ENCODE measurements at regions not wholly inside any gene's neighbourhood (a gene's known extent, or its start where the extent isn't known, plus 50 kb on each side); places are given as distances from the start of the nearest gene placed in this dataset.
"Not testable (repeated sequence)": the region's sequence is repeated elsewhere in the genome, so short reads cannot be mapped to it uniquely, and the experiment has no call there.

- DNase-seq: no peak
These were observed 447.3 kb upstream of the KCNMB2 start for GRCh38 chr3:178088963-178089362.

DNA sequence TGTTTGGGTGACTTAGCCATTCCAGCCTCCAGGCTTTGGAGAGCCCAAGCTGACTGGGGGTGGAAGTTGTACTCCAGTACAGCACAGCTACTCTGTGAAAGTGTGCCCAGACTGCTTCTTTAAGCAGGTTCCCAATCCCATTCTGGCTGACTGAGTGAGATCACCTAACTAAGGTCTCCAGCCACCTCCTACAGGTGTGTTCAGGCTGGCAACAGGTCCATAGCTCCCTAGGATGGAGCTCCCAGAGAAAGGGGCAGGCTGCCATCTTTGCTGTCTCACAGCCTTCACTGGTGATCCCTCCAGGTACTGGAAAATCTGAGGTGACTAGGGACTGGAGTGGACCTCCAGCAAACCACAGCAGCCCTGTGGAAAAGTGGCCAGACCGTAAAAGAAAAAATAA lies 445.3 kb upstream of the KCNMB2 start:
- DNase-seq: no peak

GRCh38 chr3:178095522-178095921 lies 440.7 kb upstream of the KCNMB2 start:
- no peak for DNase-seq

- DNase-seq: no peak
These were observed 439.3 kb upstream of the KCNMB2 start for GRCh38 chr3:178096955-178097354.

DNA sequence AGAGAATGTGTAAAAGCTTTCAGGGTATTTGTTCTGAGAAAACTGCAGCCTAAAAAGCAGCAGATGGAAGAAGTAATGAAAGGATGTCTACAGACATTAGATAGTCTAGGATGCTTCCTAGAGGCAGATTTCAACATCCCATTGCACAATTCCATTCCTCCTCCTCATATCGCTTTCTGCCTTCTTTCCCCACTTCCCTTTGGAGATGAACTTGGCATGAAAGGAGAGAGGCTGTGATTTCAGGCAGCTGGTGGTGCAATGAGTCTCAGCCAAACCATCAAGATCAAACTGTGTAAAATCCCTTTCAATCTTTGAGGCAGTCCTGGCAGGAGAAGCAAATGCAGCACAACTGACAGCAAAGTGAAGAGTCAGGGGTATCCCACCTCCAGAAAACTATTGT lies 438.7 kb upstream of the KCNMB2 start:
- no peak for DNase-seq

DNA sequence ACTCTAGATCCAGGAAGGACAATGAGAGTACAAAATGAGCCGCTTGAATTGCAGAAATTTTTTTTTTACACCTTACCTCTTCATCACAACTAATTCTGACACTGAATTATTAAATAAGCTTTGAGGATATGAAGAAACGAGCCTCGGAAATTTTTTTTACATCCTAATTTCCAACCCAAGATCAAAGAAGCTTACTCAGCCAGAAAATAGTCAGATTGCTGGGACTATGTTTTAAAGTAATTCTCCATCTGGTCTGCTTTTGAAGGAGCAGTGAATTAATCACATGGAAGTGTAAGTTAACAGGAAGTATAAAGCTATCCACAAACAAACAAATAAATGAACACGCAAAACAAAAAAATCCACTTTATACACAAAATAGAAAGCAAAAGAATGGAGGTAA lies 437.0 kb upstream of the KCNMB2 start:
- no peak for DNase-seq

- DNase-seq: no peak
These were observed 436.4 kb upstream of the KCNMB2 start for GRCh38 chr3:178099862-178100261.

DNA sequence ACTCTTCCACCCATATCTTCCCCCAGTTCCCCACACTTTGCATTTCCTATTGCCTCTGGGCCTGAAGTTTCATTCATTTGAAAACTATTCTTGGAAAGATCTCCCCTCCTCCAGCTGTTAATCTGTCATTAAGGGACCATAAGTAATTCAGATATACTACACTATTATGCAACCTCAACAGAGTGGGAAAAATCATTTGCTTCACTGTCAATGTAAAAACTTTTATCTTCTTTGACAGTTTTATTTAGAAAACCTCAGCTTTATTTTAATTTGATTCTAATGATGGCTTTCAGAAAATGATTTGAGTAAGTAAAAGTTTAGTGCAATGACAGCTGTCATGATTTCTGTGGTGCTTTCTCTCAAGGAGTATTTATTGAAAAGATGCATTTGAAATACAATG lies 435.3 kb upstream of the KCNMB2 start:
- no peak for DNase-seq

DNA sequence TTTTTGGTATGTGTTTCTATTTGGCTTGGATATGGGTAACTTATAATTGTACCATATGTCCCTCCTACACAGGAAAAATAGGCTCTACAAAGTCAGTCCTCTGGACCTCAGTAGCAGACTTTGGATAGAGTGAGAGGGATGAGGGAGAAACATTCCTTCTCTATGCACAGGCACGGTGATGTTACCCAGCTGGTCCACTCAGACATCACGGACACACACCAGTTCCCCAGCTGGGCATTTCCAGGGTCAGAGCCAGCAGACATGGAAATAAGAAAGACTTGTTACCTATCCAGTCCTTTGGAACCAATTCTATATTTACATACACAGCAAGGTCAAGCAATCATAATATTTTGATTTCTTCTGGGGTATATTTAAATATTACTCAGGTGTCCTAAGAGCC lies 433.1 kb upstream of the KCNMB2 start:
- no peak for DNase-seq

GRCh38 chr3:178107804-178108203 lies 428.4 kb upstream of the KCNMB2 start:
- DNase-seq: no peak

DNA sequence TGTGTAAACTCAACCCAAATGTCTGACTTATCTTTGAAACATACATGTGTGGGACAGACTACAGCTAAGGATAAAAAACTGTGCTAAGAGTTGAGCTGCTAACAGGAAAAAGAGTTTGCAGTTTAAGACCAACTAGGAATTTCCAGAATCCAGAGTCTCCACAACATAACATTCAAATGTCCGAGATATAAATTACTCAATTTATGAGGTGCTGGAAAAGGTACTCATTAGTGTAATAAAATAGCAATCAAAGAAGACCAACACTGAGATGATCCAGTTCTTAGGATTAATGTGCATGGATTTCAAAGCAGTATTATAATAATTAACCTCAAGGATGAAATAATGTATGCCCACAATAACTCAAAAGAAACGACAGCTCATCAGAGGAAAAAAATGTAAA lies 426.5 kb upstream of the KCNMB2 start:
- DNase-seq: no peak

DNA sequence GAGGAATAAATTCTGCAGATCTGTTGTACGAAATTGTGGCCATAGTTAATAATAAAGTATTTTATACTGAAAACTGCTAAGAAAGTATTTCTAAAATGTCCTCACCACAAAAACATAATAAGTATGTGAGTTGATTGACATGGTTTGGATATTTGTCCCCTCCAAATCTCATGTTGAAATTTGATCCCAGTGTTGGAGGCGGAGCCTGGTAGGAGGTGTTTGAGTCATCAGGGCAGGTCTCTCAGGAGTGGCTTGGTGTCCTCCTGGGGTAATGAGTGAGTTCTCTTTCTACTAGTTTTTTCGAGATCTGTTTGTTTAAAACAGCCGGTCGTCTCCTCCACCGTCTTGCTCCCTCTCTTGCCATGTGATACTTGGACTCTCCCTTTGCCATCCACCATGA lies 424.1 kb upstream of the KCNMB2 start:
- no peak for DNase-seq

DNA sequence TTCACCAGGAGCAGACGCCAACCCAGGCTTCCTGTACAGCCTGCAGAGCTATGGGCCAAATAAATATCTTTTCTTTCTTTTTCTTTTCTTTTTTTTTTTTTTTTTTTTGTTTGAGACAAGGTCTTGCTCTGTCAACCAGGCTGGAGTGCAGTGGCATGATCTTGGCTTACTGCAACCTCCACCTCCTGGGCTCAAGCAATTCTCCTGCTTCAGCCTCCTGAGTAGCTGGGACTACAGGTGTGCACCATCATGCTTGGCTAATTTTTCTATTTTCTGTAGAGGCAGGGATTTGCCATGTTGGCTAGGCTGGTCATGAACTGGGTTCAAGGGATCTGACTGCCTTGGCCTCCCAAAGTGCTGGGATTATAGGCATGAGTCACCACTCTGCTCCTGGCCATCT lies 423.7 kb upstream of the KCNMB2 start:
- not testable (repeated sequence) for DNase-seq

DNA sequence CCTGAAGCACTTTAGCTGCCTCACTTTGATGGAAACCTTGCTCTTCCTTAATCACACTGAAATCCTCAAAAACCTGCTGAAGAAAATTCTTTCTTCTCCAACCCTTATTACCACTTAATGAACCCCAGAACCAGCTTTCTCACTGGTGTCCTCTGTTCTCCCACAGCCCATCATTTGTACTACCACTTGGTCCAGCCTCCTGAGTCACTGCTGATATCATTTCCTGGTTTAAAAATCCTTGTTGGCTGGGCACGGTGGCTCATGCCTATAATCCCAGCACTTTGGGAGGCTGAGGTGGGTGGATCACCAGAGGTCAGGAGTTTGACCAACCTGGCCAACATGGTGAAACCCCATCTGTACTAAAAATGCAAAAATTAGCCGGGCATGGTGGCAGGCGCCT lies 418.6 kb upstream of the KCNMB2 start:
- DNase-seq: no peak

DNA sequence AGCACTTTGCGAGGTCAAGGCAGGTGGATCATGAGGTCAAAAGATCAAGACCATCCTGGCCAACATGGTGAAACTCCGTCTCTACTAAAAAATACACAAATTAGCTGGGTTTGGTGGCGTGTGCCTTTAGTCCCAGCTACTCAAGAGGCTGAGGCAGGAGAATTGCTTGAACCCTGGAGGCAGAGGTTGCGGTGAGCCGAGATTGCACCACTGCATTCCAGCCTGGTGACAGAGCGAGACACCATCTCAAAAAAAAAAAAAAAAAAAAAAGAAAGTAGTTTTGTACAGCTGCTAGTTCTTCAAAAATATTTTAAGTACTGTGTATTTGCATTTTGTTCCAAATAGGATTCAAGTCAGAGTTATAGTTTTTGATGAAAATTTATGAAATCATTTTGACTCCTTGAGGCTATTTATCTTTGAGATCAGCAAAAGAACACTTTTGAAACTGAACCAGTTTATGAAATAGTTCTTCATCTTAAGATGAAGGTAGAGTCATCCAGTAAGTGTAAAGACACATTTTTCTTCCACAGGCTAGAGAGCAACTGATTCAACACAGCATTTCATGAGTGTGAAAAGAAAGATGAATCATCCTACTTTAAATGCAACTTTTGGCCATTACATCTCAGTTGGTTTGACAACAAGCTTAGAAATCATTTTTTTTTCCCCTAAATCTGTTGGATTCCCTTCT lies 416.5 kb upstream of the KCNMB2 start:
- not testable (repeated sequence) for DNase-seq

GRCh38 chr3:178120367-178120766 lies 415.9 kb upstream of the KCNMB2 start:
- no peak for DNase-seq

DNA sequence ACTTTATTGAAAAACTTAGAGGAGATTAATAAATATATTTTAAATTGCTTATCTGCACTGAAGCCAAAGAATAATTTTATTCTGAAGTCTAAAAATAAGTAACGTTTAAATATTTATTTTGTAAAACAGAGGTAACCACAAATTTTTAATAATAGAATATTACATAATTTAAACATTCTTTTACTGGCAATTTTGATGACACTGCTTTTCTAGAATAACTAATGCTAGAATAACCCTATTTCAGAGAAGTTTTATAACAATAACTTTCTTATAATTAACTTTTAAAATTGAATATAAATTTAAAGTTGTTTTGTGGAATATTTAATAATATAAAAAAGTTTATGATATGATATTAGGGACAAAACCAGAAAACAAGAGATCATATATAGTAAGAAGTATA lies 409.6 kb upstream of the KCNMB2 start:
- DNase-seq: no peak

DNA sequence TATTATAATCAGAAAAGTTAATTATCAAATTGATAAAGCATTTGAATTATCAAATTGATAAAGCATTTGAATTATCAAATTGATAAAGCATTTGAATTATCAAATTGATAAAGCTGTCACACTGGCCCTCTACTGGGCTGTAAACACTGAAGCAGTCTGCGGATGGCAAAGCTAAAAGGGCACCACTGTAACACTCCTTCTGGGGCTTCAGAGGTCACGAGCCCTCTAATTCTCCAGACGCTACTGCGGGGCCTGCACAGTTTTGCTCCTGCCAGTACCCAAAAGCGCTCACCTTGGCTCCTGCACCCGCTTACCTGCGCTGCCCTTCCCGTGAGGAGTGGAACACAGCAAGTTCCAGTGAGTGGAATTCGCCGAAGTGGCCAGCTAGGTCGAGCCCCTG lies 409.0 kb upstream of the KCNMB2 start:
- DNase-seq: no peak

DNA sequence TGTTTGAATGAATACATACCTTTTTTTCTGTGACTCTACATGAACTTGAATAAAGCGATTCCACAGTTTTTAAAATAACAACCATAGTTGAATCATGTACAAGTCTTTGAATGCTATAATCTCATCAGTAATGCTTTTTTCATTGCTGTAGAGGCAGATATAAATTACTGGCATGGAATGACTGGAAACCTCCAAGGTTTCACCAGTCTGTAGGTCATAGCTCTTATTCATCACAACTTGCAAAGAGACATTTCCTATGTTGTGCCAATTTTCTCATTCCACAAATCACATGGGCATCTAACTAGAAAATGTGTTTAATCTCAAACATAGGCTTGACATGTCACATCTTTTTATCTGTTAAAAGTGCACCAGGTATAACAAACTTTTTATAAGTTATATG lies 407.1 kb upstream of the KCNMB2 start:
- DNase-seq: no peak

- no peak for DNase-seq
These were observed 404.4 kb upstream of the KCNMB2 start for GRCh38 chr3:178131801-178132200.

- no peak for DNase-seq
These were observed 399.0 kb upstream of the KCNMB2 start for GRCh38 chr3:178137206-178137605.

DNA sequence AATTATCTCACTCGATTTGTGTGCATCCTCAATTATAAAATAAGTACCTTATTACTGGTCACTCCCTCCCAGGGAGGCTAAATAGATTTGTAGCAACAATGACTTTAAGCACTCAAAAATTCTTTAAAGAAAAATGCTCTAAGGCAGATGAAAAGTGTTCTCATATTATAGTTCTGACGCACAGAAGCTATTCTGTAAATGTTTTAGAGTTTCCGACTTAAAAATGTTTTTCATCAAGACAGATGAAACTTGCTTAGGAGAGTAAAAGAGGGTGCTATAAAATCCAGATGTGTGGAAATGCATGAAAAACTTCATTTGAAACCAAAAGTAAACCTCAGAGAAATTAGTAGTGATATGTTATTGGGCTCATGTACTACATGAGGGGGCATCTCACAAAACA lies 398.4 kb upstream of the KCNMB2 start:
- no peak for DNase-seq

DNA sequence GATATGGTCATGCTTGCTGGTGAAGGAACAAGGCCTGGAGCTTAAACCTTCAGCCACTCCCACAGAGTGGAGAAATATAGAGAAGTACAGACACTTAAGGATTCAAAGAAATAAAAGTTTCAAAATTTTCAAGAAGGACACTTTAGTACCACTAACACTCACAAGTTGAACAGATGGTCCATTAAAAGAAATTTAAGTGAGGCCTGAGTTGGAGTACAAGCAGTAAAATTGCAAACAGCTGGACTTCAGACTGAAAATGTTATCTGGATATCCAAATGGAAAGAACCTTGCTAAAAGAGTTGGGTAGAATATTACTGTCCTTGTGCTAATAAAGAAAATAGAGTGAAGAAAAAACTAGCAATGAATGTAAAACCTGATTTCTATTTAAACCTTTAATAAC lies 397.1 kb upstream of the KCNMB2 start:
- no peak for DNase-seq

DNA sequence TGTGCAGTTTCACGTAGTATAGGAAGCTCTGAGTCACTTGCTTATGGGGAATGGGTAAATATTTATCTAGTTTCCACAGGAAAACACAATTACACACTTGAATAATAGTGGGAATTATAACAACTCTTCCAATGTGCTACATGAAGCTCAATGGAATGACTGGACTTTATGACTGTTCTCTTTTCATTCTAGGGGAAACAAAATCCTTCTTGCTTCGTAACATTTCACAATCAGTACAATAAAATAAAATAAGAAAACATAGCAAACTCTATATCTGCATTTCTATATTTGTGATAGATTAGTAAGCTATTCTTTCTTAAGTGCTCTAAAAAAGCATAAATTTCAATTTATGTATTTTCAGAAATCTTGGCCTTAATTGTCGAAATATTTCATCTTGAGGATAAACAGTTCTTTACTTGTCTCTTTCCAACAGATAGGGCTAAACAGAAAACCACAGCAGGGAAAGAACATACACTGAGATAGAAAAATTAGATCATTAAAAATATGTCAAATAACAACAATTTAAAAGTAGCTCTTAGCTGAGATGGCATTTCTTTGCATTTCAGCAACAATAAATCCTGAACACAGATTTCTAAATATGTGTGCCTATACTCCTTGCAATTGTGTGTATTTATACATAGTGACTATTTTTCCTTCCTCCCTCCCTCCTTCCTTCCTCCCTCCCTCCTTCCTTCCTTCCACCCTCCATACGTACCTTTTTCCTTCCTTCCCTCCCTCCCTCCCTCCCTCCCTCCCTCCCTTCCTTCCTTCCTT lies 395.5 kb upstream of the KCNMB2 start:
- no peak for DNase-seq

GRCh38 chr3:178141305-178141684 lies 394.9 kb upstream of the KCNMB2 start:
- not testable (repeated sequence) for DNase-seq

Data from retina (tissue), 1 donor.